K562 (cell line): ENCODE measurements at regions not wholly inside any gene's neighbourhood (a gene's known extent, or its start where the extent isn't known, plus 50 kb on each side); places are given as distances from the start of the nearest gene placed in this dataset.

Experiments used
- BHLHE40 ChIP-seq: IDR thresholded peaks from 2 replicates; pipeline ENCODE4 v1.6.1; 2011; ENCODE audit warnings: low read length, improper control_type of control experiment
- CHD2 ChIP-seq: IDR thresholded peaks from 2 replicates; pipeline ENCODE4 v1.6.1; 2011; ENCODE audit warnings: low read depth, low read length
- HDAC3 ChIP-seq: fragments of 450-650 bp; IDR thresholded peaks from 2 replicates; pipeline ENCODE4 v1.6.1; 2018; ENCODE audit warnings: borderline replicate concordance, mild to moderate bottlenecking, moderate library complexity; ENCODE audit not compliant: partially characterized antibody
- POLR2AphosphoS5 ChIP-seq: IDR thresholded peaks from 2 replicates; pipeline ENCODE4 v1.6.1; 2011; ENCODE audit warnings: mild to moderate bottlenecking, low read depth, low read length, moderate library complexity; ENCODE audit not compliant: control insufficient read depth, insufficient read depth
- SMC3 ChIP-seq: conservative IDR thresholded peaks from 2 replicates; pipeline ENCODE4 v1.6.1; 2011; ENCODE audit warnings: low read depth, low read length, improper control_type of control experiment; ENCODE audit not compliant: insufficient read depth
- ZNF140 ChIP-seq: fragments of 250-450 bp; sonication (Bioruptor Pico); IDR thresholded peaks from 2 replicates; pipeline ENCODE4 v1.8.0; 2021; ENCODE audit warnings: moderate library complexity, mild to moderate bottlenecking, inconsistent platforms
- TF ChIP-seq, protein P1 (sequence below), 3 experiments: IDR thresholded peaks in 2 of 3; conservative IDR thresholded peaks in 1 of 3; 2 replicates each; pipeline ENCODE4 v1.5.1; 2011 to 2012; ENCODE audit warnings: low read length in 3 of 3, mild to moderate bottlenecking in 3 of 3, control low read depth in 2 of 3, improper control_type of control experiment in 1 of 3, inconsistent platforms in 1 of 3, low read depth in 1 of 3, mixed read lengths in 1 of 3, moderate library complexity in 1 of 3; ENCODE audit not compliant: insufficient read depth in 2 of 3

DNA sequence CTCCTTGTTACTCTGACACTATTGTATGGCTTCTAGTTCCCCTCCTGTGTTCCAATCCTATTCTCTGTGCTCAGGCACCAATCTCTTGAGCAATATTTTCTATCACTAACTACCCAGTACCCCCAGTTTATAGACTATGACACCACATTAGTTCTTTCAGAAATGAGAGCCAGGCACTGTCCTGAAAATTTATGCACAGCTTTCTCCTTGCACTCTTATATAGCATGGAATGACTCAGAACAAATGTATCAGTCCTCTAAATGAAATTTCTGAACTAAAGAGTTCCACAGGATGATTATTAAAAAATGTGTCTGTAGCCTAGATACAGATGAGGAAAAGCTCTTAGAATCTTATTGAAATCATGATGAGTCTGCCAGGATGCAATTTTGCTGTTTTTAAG lies 489.9 kb downstream of the XPNPEP1 start:
- TF ChIP-seq POLR2AphosphoS5 (no peak), CHD2 (no peak), BHLHE40 (no peak), SMC3 (no peak), ZNF140 (CRISPR knock-in tag) (no peak), HDAC3 (no peak)
- TF ChIP-seq, protein P1, sequence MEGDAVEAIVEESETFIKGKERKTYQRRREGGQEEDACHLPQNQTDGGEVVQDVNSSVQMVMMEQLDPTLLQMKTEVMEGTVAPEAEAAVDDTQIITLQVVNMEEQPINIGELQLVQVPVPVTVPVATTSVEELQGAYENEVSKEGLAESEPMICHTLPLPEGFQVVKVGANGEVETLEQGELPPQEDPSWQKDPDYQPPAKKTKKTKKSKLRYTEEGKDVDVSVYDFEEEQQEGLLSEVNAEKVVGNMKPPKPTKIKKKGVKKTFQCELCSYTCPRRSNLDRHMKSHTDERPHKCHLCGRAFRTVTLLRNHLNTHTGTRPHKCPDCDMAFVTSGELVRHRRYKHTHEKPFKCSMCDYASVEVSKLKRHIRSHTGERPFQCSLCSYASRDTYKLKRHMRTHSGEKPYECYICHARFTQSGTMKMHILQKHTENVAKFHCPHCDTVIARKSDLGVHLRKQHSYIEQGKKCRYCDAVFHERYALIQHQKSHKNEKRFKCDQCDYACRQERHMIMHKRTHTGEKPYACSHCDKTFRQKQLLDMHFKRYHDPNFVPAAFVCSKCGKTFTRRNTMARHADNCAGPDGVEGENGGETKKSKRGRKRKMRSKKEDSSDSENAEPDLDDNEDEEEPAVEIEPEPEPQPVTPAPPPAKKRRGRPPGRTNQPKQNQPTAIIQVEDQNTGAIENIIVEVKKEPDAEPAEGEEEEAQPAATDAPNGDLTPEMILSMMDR (IDR thresholded peaks at IDR 0.05 in 2 of 3, conservative IDR thresholded peaks at IDR 0.05 in 1 of 3; ENCODE audit: insufficient read depth in 2 of 3, low read depth in 1 of 3, low read length in 3 of 3): no peak
